ENCODE measurements at regions not wholly inside any gene's neighbourhood (a gene's known extent, or its start where the extent isn't known, plus 50 kb on each side); places are given as distances from the start of the nearest gene placed in this dataset.

DNA sequence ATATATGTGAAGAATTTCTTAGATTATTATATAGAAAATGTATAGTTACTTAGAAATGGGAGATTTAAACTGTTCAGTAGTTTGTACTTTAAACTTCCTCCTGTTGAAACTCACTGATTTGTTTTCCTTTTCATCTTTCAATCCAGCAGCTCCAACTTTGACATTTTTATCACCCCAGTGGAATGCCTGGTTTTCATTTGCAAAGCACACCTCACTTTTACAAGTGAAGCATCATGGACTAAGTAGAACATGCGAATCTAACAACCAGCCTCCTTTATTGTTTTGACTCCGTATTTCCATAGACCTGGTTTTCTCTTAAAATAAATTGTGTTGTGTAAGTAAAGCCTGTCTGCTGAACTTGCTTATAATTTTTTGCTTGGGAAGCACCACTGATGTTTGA, 97.8 kb upstream of the ROBO2 start:
- no peaks in the 10 kb centered on the region for H3K27me3 ChIP-seq (ENCODE audit: control insufficient read depth in 1 of 2, insufficient read depth in 1 of 2, low read length in 2 of 2)
- no peak overlapping the region for H3K14ac ChIP-seq (ENCODE audit: low read length in 2 of 2)
- no peak overlapping the region for H2AFZ ChIP-seq (ENCODE audit: low read depth, low read length)

DNA sequence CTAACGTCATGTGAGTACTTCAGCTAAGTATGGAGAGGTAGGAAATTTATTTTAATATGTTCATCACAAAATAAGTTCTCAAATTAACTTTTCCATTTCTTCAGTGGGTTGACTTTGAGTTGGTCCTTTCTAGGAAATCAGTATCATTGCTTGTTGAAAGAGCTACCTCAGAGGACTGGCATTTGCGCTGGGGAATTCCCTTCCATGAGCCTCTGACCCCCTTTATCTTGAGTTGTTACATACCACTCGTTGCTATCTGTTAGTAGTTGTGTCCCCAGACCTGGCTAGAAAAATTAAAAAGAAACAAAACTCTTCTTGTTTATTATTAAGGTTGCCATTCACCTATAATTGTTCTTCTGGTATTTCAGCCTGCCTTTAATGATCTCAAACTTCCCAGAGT, 96.8 kb upstream of the ROBO2 start:
- Histone ChIP-seq H4K91ac (ENCODE audit: low read length) (no peak overlapping the region), H2AFZ (ENCODE audit: low read depth, low read length) (no peak overlapping the region), H3K18ac (ENCODE audit: low read depth in 1 of 2, low read length in 2 of 2) (no peak overlapping the region), H2AK5ac (ENCODE audit: low read length, severe bottlenecking) (no peak overlapping the region), H3K27ac (ENCODE audit: low read length, poor library complexity, severe bottlenecking) (no peak overlapping the region), H3K9me3 (ENCODE audit: control insufficient read depth, low read length) (peaks cover 7% of the 10 kb centered on the region), H3K4me1 (ENCODE audit: control insufficient read depth, insufficient read depth, low read depth, low read length) (no peaks in the 10 kb centered on the region), H3K4me2 (ENCODE audit: low read length, poor library complexity, severe bottlenecking) (no peak overlapping the region), H2BK120ac (ENCODE audit: low read depth, low read length) (no peak overlapping the region), H4K8ac (ENCODE audit: low read length) (no peak overlapping the region), H3K23ac (ENCODE audit: low read length in 2 of 2) (no peak overlapping the region), H2BK12ac (ENCODE audit: low read length in 2 of 2) (no peak overlapping the region), H3K36me3 (ENCODE audit: control insufficient read depth in 1 of 2, insufficient read depth in 2 of 2, low read depth in 1 of 2, low read length in 2 of 2) (no peaks in the 10 kb centered on the region), H2BK5ac (ENCODE audit: low read depth, low read length, poor library complexity, severe bottlenecking) (no peak overlapping the region), H3K4me3 (ENCODE audit: insufficient read depth in 1 of 2, low read depth in 1 of 2, low read length in 2 of 2) (no peak overlapping the region), H3K27me3 (ENCODE audit: control insufficient read depth in 1 of 2, insufficient read depth in 1 of 2, low read length in 2 of 2) (no peaks in the 10 kb centered on the region), H2BK15ac (ENCODE audit: low read depth, poor library complexity, severe bottlenecking) (no peak overlapping the region), H3K14ac (ENCODE audit: low read length in 2 of 2) (no peak overlapping the region), H3K4ac (ENCODE audit: low read depth in 1 of 2, low read length in 2 of 2) (no peak overlapping the region), H3K79me1 (replicated peaks; ENCODE audit: low read length, poor library complexity, severe bottlenecking) (no peaks in the 10 kb centered on the region), H3K9ac (ENCODE audit: low read length) (no peak overlapping the region)
- 67% methylated on average over 1 of the region's 3 CpGs for WGBS
- DNase-seq = peak; percentile 63

More for the DNA sequence above, 97.8 kb upstream of the ROBO2 start:
- WGBS = no CpG with 5 or more reads among the region's 2 CpGs
- no peaks in the 10 kb centered on the region for H3K79me1 ChIP-seq (replicated peaks; ENCODE audit: low read length, poor library complexity, severe bottlenecking)
- no peak for DNase-seq
- no peak overlapping the region for H2BK12ac ChIP-seq (ENCODE audit: low read length in 2 of 2)
- H3K9ac ChIP-seq (ENCODE audit: low read length) = no peak overlapping the region
- H2BK5ac ChIP-seq (ENCODE audit: low read depth, low read length, poor library complexity, severe bottlenecking) = no peak overlapping the region
- peaks cover 7% of the 10 kb centered on the region for H3K9me3 ChIP-seq (ENCODE audit: control insufficient read depth, low read length)
- no peak overlapping the region for H2AK5ac ChIP-seq (ENCODE audit: low read length, severe bottlenecking)
- H3K4ac ChIP-seq (ENCODE audit: low read depth in 1 of 2, low read length in 2 of 2) = no peak overlapping the region
- no peak overlapping the region for H2BK15ac ChIP-seq (ENCODE audit: low read depth, poor library complexity, severe bottlenecking)
- H4K91ac ChIP-seq (ENCODE audit: low read length) = no peak overlapping the region
- no peaks in the 10 kb centered on the region for H3K36me3 ChIP-seq (ENCODE audit: control insufficient read depth in 1 of 2, insufficient read depth in 2 of 2, low read depth in 1 of 2, low read length in 2 of 2)
- H3K4me3 ChIP-seq (ENCODE audit: insufficient read depth in 1 of 2, low read depth in 1 of 2, low read length in 2 of 2) = no peak overlapping the region
- no peaks in the 10 kb centered on the region for H3K4me1 ChIP-seq (ENCODE audit: control insufficient read depth, insufficient read depth, low read depth, low read length)
- H3K4me2 ChIP-seq (ENCODE audit: low read length, poor library complexity, severe bottlenecking) = no peak overlapping the region
- no peak overlapping the region for H3K18ac ChIP-seq (ENCODE audit: low read depth in 1 of 2, low read length in 2 of 2)
- no peak overlapping the region for H3K27ac ChIP-seq (ENCODE audit: low read length, poor library complexity, severe bottlenecking)
- no peak overlapping the region for H4K8ac ChIP-seq (ENCODE audit: low read length)
- no peak overlapping the region for H3K23ac ChIP-seq (ENCODE audit: low read length in 2 of 2)
- no peak overlapping the region for H2BK120ac ChIP-seq (ENCODE audit: low read depth, low read length)

DNA sequence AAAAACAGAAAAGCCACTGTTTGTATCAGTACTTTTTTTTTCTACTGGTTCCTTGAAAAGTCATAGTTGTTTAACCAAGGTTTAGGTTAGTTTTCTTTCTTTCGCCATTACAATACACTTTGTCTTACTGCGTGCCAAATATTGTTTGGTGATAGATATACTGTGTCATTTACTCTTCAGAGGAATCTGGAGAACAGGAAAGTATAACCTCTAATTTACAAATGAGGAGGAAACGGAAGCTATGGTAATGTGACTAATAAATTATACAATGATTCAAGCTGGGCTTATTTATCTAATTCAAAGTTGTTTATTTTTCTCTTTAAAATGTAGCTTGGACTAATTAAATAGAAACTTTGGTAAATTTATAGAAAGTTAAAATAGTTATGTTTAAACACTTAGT, 96.2 kb upstream of the ROBO2 start:
- Histone ChIP-seq H3K4ac (ENCODE audit: low read depth in 1 of 2, low read length in 2 of 2) (no peak overlapping the region), H3K27me3 (ENCODE audit: control insufficient read depth in 1 of 2, insufficient read depth in 1 of 2, low read length in 2 of 2) (no peaks in the 10 kb centered on the region), H3K4me2 (ENCODE audit: low read length, poor library complexity, severe bottlenecking) (no peak overlapping the region), H3K9ac (ENCODE audit: low read length) (no peak overlapping the region), H3K79me1 (replicated peaks; ENCODE audit: low read length, poor library complexity, severe bottlenecking) (no peaks in the 10 kb centered on the region), H3K18ac (ENCODE audit: low read depth in 1 of 2, low read length in 2 of 2) (no peak overlapping the region), H3K9me3 (ENCODE audit: control insufficient read depth, low read length) (peaks cover 7% of the 10 kb centered on the region), H2BK12ac (ENCODE audit: low read length in 2 of 2) (no peak overlapping the region), H3K23ac (ENCODE audit: low read length in 2 of 2) (no peak overlapping the region), H2BK5ac (ENCODE audit: low read depth, low read length, poor library complexity, severe bottlenecking) (no peak overlapping the region), H2AK5ac (ENCODE audit: low read length, severe bottlenecking) (no peak overlapping the region), H3K36me3 (ENCODE audit: control insufficient read depth in 1 of 2, insufficient read depth in 2 of 2, low read depth in 1 of 2, low read length in 2 of 2) (no peaks in the 10 kb centered on the region), H4K91ac (ENCODE audit: low read length) (no peak overlapping the region), H2BK120ac (ENCODE audit: low read depth, low read length) (no peak overlapping the region), H4K8ac (ENCODE audit: low read length) (no peak overlapping the region), H3K14ac (ENCODE audit: low read length in 2 of 2) (no peak overlapping the region), H3K4me3 (ENCODE audit: insufficient read depth in 1 of 2, low read depth in 1 of 2, low read length in 2 of 2) (no peak overlapping the region), H2AFZ (ENCODE audit: low read depth, low read length) (no peak overlapping the region), H2BK15ac (ENCODE audit: low read depth, poor library complexity, severe bottlenecking) (no peak overlapping the region), H3K27ac (ENCODE audit: low read length, poor library complexity, severe bottlenecking) (no peak overlapping the region), H3K4me1 (ENCODE audit: control insufficient read depth, insufficient read depth, low read depth, low read length) (no peaks in the 10 kb centered on the region)
- peak; percentile 14 for DNase-seq
- no CpG with 5 or more reads among the region's 3 CpGs for WGBS

DNA sequence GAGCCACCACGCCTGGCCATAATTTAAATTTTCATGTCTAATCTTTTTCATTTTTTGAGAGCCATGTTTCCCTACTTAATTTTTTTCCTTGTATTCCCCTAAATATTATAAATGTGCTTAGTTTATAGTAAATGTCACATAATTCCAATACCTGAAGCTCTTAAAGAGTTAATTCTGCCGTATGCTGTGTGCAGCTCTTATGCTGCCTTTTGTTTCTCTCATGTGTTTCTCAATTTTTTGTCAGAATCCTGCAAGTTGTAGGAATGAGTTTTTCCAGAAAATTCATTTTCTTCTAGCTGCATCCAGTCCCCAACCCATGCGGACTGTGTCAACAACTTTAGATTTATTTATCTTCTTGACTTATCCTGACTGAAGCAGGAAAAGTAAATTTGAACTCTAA, 90.9 kb upstream of the ROBO2 start:
- H3K4me1 ChIP-seq (ENCODE audit: control insufficient read depth, insufficient read depth, low read depth, low read length) = no peaks in the 10 kb centered on the region
- no CpG with 5 or more reads among the region's 3 CpGs for WGBS

More for the DNA sequence above, 90.9 kb upstream of the ROBO2 start:
- Histone ChIP-seq H2BK5ac (ENCODE audit: low read depth, low read length, poor library complexity, severe bottlenecking) (no peak overlapping the region), H3K4me2 (ENCODE audit: low read length, poor library complexity, severe bottlenecking) (no peak overlapping the region), H3K23ac (ENCODE audit: low read length in 2 of 2) (no peak overlapping the region), H4K91ac (ENCODE audit: low read length) (no peak overlapping the region), H3K14ac (ENCODE audit: low read length in 2 of 2) (no peak overlapping the region), H4K8ac (ENCODE audit: low read length) (no peak overlapping the region), H3K4ac (ENCODE audit: low read depth in 1 of 2, low read length in 2 of 2) (no peak overlapping the region), H2BK15ac (ENCODE audit: low read depth, poor library complexity, severe bottlenecking) (no peak overlapping the region), H2BK12ac (ENCODE audit: low read length in 2 of 2) (no peak overlapping the region), H3K9me3 (ENCODE audit: control insufficient read depth, low read length) (peaks cover 7% of the 10 kb centered on the region), H3K27ac (ENCODE audit: low read length, poor library complexity, severe bottlenecking) (no peak overlapping the region), H3K4me3 (ENCODE audit: insufficient read depth in 1 of 2, low read depth in 1 of 2, low read length in 2 of 2) (no peak overlapping the region), H3K27me3 (ENCODE audit: control insufficient read depth in 1 of 2, insufficient read depth in 1 of 2, low read length in 2 of 2) (no peaks in the 10 kb centered on the region), H2BK120ac (ENCODE audit: low read depth, low read length) (no peak overlapping the region), H2AFZ (ENCODE audit: low read depth, low read length) (no peak overlapping the region), H2AK5ac (ENCODE audit: low read length, severe bottlenecking) (no peak overlapping the region), H3K18ac (ENCODE audit: low read depth in 1 of 2, low read length in 2 of 2) (no peak overlapping the region), H3K79me1 (replicated peaks; ENCODE audit: low read length, poor library complexity, severe bottlenecking) (no peaks in the 10 kb centered on the region), H3K9ac (ENCODE audit: low read length) (no peak overlapping the region), H3K36me3 (ENCODE audit: control insufficient read depth in 1 of 2, insufficient read depth in 2 of 2, low read depth in 1 of 2, low read length in 2 of 2) (no peaks in the 10 kb centered on the region)
- no peak for DNase-seq

All from mesenchymal stem cell (in vitro differentiated cells and primary cell).